Erythroblast (primary cell): ENCODE measurements at regions not wholly inside any gene's neighbourhood (a gene's known extent, or its start where the extent isn't known, plus 50 kb on each side); places are given as distances from the start of the nearest gene placed in this dataset.

Experiments
- GATA1 ChIP-seq: IDR thresholded peaks from 2 replicates; pipeline ENCODE4 v1.6.1; 2011; ENCODE audit warnings: low read depth, mild to moderate bottlenecking, control low read depth, low read length, moderate library complexity
- POLR2A ChIP-seq: IDR thresholded peaks from 2 replicates; pipeline ENCODE4 v1.6.1; 2011; ENCODE audit warnings: mild to moderate bottlenecking, low read length

DNA sequence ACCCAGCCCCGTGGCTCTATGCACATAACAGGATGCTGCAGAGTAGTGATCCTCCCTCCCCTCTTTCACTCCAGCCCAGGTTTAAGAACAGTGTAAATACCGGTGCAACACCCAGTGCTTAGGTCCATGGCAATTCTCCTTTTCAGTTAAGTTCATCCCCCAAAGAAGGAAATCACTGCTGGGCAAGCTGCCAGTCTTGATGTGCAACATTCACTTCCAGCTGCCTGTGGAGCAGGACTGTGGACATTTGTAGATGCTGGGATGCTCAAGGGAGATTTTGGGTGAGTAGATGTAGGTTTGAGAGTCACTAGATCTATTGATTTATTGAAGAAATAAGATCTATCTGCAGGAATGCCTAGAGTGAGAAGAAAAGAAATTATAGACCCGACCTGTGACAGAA is 294.3 kb upstream of the KIAA1217 start:
- TF ChIP-seq POLR2A: no peak
- no peak for TF ChIP-seq GATA1
